SK-N-SH (cell line): ENCODE measurements at regions not wholly inside any gene's neighbourhood (a gene's known extent, or its start where the extent isn't known, plus 50 kb on each side); places are given as distances from the start of the nearest gene placed in this dataset.

Experiments
- CTCF ChIP-seq: fragments of 200-600 bp; sonication (generic); IDR thresholded peaks from 2 replicates; pipeline ENCODE4 v1.6.1; 2017; ENCODE audit warnings: antibody characterized with exemption, mild to moderate bottlenecking, moderate library complexity
- FOSL2 ChIP-seq: IDR thresholded peaks from 2 replicates; pipeline ENCODE4 v1.4.0; 2012; ENCODE audit warnings: low read depth, mild to moderate bottlenecking, moderate library complexity, borderline replicate concordance
- GATA2 ChIP-seq: sonication (generic); formaldehyde crosslinking; IDR thresholded peaks from 2 replicates; pipeline ENCODE4 v1.5.0; 2020; ENCODE audit warnings: mild to moderate bottlenecking, missing genetic modification reagents
- NRF1 ChIP-seq: IDR thresholded peaks from 2 replicates; pipeline ENCODE4 v1.6.1; 2012; ENCODE audit warnings: low read depth, mild to moderate bottlenecking, low read length
- POLR2AphosphoS5 ChIP-seq: IDR thresholded peaks from 2 replicates; pipeline ENCODE4 v1.6.1; 2012; ENCODE audit warnings: low read depth, low read length
- RAD21 ChIP-seq: IDR thresholded peaks from 2 replicates; pipeline ENCODE4 v1.6.1; 2012; ENCODE audit warnings: mild to moderate bottlenecking, low read length

- TF ChIP-seq CTCF (no peak), RAD21 (no peak), FOSL2 (no peak), GATA2 (CRISPR knock-in tag) (no peak), POLR2AphosphoS5 (no peak), NRF1 (no peak)
Observed at GRCh38 chr16:72679856-72680255, 368.1 kb downstream of the ZFHX3 start.
